Epithelial cell of esophagus (primary cell): ENCODE measurements at regions not wholly inside any gene's neighbourhood (a gene's known extent, or its start where the extent isn't known, plus 50 kb on each side); places are given as distances from the start of the nearest gene placed in this dataset.

Experiments used
- DNase-seq: peaks from one replicate; pipeline ENCODE4 v3.0.0; 2010; ENCODE audit warnings: low read depth
- H3K4me3 ChIP-seq: 2 replicates; pipeline ENCODE4 v1.5.1; 2011; ENCODE audit warnings: mild to moderate bottlenecking, low read length, control low read depth
- TF ChIP-seq, protein P1 (sequence below): IDR thresholded peaks from 2 replicates; pipeline ENCODE4 v1.5.1; 2011; ENCODE audit warnings: low read depth, mild to moderate bottlenecking, low read length, control low read depth, inconsistent platforms; ENCODE audit not compliant: insufficient read depth; ENCODE audit errors: missing control alignments

DNA sequence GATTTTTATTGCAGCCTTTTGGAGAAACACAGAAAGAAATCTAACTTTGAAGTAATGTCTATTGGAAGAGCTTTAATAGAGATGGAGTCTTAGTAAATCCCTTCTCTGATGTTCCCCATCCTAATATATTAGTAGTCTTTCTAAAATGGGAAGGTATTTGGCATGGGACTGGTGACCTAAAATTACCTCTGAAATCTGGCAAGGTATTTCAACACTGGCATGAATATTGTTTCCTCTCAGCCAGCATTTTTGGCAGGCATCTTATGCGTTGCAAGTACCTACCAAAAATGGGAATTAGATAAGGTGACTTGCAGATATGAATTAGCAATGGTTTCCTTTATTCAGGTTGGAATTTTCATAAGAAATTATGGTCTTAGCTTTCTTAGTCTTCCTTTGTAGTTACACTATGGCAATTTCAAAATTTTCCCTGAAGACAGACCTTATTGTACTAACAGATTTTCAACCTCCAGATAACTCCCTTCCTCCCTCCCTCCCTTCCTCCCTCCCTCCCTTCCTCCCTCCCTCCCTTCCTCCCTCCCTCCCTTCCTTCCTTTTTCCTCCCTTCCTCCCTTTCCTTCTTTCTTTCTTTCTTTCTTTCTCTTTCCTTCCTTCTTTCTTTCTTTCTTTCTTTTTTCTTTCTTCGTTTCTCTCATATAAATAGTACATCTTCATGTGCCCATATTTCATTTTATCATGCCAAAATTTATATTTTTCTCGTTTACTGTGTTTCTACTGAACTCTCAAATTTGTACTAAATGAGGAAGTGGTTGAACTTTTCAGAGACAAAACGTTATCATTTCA is 168.2 kb upstream of the KCNMB2 start:
- no peak overlapping the region for H3K4me3 ChIP-seq
- TF ChIP-seq, protein P1, sequence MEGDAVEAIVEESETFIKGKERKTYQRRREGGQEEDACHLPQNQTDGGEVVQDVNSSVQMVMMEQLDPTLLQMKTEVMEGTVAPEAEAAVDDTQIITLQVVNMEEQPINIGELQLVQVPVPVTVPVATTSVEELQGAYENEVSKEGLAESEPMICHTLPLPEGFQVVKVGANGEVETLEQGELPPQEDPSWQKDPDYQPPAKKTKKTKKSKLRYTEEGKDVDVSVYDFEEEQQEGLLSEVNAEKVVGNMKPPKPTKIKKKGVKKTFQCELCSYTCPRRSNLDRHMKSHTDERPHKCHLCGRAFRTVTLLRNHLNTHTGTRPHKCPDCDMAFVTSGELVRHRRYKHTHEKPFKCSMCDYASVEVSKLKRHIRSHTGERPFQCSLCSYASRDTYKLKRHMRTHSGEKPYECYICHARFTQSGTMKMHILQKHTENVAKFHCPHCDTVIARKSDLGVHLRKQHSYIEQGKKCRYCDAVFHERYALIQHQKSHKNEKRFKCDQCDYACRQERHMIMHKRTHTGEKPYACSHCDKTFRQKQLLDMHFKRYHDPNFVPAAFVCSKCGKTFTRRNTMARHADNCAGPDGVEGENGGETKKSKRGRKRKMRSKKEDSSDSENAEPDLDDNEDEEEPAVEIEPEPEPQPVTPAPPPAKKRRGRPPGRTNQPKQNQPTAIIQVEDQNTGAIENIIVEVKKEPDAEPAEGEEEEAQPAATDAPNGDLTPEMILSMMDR = no peak
- peak; percentile 2 for DNase-seq

DNA sequence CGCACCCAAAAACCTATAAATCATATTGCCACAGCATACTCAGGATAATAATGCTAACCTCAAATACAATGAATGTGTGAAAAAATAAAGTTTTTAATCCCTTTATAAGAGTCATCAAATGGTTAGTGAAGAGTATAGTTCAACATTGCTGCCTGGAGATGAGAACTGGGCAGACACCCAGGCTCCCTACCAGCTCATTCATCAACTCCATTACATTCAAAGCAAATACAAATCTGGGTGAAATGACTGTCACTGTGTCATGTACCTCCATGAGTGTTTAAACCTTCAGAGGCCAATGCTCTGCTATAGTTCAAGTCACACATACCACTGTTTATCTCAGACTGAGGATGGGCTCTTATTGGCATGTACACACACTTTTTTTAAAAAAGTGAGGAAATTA is 167.2 kb upstream of the KCNMB2 start:
- H3K4me3 ChIP-seq = no peak overlapping the region
- TF ChIP-seq, protein P1 = no peak
- no peak for DNase-seq

DNA sequence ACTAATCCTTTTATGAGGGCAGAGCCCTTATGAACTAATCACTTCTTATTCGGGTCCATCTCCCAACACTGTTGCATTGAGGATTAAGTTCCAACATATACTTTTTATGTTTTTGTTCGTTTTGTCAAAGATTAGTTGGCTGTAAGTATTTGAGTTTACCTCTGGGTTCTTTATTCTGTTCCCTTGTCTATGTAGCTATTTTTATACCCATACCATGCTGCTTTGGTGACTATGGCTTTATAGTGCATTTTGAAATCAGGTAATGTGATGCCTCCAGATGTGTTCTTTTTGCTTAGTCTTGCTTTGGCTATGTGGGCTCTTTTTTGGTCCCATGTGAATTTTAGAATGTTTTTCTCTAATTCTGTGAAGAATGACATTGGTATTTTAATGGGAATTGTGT is 166.4 kb upstream of the KCNMB2 start:
- TF ChIP-seq, protein P1 = no peak

DNA sequence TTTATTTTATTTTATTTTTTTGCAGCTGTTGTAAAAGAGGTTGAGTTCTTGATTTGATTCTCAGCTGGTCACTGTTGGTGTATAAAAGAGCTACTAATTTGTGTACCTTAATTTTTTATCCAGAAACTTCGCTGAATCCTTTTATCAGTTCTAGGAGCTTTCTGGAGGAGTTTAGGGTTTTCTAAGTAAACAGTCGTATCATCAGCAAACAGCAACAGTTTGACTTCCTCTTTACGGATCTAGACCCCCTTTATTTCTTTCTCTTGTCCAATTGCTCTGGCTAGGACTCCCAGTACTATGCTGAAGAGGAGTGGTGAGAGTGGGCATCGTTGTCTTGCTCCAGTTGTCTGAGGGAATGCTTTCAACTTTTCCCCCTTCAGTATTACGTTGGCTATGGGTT is 165.8 kb upstream of the KCNMB2 start:
- no peak overlapping the region for H3K4me3 ChIP-seq
- DNase-seq = no peak
- TF ChIP-seq, protein P1 = no peak

More for the DNA sequence above, 166.4 kb upstream of the KCNMB2 start:
- H3K4me3 ChIP-seq = no peak overlapping the region
- DNase-seq = no peak

DNA sequence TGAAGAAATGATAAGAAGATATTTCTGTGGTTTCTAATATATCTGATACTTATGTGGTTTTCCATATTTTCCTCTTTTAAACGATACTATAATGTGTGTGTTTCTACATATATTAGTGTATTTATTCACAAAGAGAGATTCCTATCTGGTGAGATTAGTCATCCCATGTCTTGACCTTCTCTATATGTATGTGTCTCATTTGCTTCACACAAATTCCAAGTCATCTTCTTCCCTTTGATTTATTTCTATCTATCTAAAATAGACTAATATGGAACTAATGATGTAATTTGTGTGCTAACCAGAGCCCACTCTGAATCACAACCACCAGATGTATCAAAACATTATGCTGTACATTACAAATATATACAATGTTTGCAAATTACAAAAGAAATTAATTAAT is 154.7 kb upstream of the KCNMB2 start:
- no peak overlapping the region for H3K4me3 ChIP-seq
- TF ChIP-seq, protein P1 = no peak

DNA sequence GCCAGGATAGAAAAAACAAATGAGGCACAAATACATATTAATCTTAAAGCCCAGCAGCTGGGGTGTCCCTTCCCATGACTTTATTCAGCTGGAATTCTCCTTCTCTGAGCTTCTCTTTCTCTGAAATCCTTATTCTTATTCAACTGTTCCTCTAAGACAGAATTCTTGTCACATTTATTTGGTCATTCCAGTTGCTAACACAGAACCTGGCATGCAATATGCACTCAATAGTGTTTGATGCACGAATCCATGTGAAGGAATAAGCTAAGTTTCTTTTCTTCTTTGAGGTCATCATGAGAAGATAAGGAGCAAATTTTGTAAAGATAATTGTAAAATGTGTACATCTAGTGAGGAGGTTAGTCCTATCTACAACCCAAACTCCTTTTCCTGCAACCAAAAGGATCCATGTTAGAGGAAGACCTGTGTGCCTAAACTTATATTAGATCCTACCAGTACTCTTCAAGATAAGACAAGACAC is 154.2 kb upstream of the KCNMB2 start:
- TF ChIP-seq, protein P1 = no peak
- DNase-seq = no peak

More for the DNA sequence above, 154.7 kb upstream of the KCNMB2 start:
- DNase-seq = peak; percentile 7

More for the DNA sequence above, 154.2 kb upstream of the KCNMB2 start:
- H3K4me3 ChIP-seq = no peak overlapping the region
